Kidney (tissue), 13 donors: ENCODE measurements at regions not wholly inside any gene's neighbourhood (a gene's known extent, or its start where the extent isn't known, plus 50 kb on each side); places are given as distances from the start of the nearest gene placed in this dataset.
"Not testable (repeated sequence)": the region's sequence is repeated elsewhere in the genome, so short reads cannot be mapped to it uniquely, and the experiment has no call there.

Experiments used
- DNase-seq, 5 donors: peaks; one replicate each; pipeline ENCODE4 v3.0.0-alpha.2; 2013 to 2020
- FAIRE-seq: peaks from 2 replicates; lab custom pipeline; 2012; peaks lifted over from hg19 to GRCh38; lab: Jason Lieb, UNC
- H3K27ac ChIP-seq, 2 donors: one replicate each; pipeline ENCODE4 v1.7.0; 2013; ENCODE audit warnings: low read depth in 2 of 2, low read length in 2 of 2, inconsistent platforms in 1 of 2
- H3K27me3 ChIP-seq: one replicate; pipeline ENCODE4 v1.7.1; 2013; ENCODE audit warnings: low read length, inconsistent platforms; ENCODE audit not compliant: control insufficient read depth, insufficient read depth
- H3K36me3 ChIP-seq, 3 donors: one replicate each; pipeline versions ENCODE4 v1.7.0 to v1.7.1; 2013; ENCODE audit warnings: low read length in 3 of 3, control low read depth in 1 of 3, inconsistent platforms in 1 of 3; ENCODE audit not compliant: insufficient read depth in 3 of 3, control insufficient read depth in 2 of 3
- H3K4me1 ChIP-seq, 3 donors: one replicate each; pipeline versions ENCODE4 v1.7.0 to v1.7.1; 2013; ENCODE audit warnings: low read length in 3 of 3, inconsistent platforms in 1 of 3, low read depth in 1 of 3; ENCODE audit not compliant: control insufficient read depth in 2 of 3, insufficient read depth in 2 of 3
- H3K4me3 ChIP-seq, 3 donors: one replicate each; pipeline versions ENCODE4 v1.7.0 to v1.8.1; 2013; ENCODE audit warnings: low read length in 3 of 3, control low read depth in 1 of 3, inconsistent platforms in 1 of 3
- H3K9ac ChIP-seq, 3 donors: one replicate each; pipeline versions ENCODE4 v1.7.0 to v1.7.1; 2013; ENCODE audit warnings: low read length in 3 of 3, control low read depth in 1 of 3, inconsistent platforms in 1 of 3
- H3K9me3 ChIP-seq, 3 donors: one replicate each; pipeline versions ENCODE4 v1.7.0 to v1.7.1; 2013; ENCODE audit warnings: low read length in 3 of 3, control low read depth in 1 of 3, inconsistent platforms in 1 of 3; ENCODE audit not compliant: control insufficient read depth in 2 of 3, insufficient read depth in 1 of 3
- intact Hi-C: fragments of 100-400 bp; cut with DNase I; formaldehyde crosslinking; loops from one replicate; pipeline ENCODE4 v1.11.1; 2022
- TF ChIP-seq, protein P1 (sequence below): IDR thresholded peaks from 3 replicates; pipeline ENCODE4 v1.5.1; 2012; ENCODE audit warnings: mild to moderate bottlenecking, moderate library complexity, borderline replicate concordance; ENCODE audit not compliant: insufficient read depth; ENCODE audit errors: extremely low read depth
- donor health status: control.
- donor health status: control.
- donor health status: control.
- donor health status: control.
- donor health status: control.
- donor health status: DM: yes; HTN: yes; CAD: no.
- donor health status: Normal renal cell carcinoma (clear cell type).

DNA sequence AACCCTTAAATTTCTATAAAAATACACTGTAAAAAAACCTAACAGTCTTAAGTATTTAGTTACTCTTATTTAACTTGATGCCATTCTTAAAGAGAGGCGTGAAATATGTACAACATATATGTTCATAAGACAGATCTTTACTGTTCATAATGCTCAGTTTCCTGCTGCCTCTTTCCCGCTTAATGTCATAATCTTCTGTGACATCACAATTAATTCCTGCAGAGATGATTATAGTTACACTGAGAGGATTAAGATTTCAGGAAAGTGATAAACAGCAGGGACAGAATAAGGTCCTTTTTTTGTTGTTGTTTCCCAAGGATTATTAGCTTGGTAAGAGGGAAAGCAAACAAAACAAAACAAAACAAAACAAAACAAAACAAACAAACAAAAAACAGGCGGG lies 801.4 kb downstream of the FLRT2 start:
- no peak for DNase-seq
- Histone ChIP-seq H3K9ac (no peak overlapping the region), H3K9me3 (no peaks in the 10 kb centered on the region), H3K4me1 (no peaks in the 10 kb centered on the region), H3K27ac (no peak overlapping the region), H3K4me3 (no peak overlapping the region), H3K27me3 (no peaks in the 10 kb centered on the region), H3K36me3 (no peaks in the 10 kb centered on the region)
- intact Hi-C loops = no loop called here
- TF ChIP-seq, protein P1, sequence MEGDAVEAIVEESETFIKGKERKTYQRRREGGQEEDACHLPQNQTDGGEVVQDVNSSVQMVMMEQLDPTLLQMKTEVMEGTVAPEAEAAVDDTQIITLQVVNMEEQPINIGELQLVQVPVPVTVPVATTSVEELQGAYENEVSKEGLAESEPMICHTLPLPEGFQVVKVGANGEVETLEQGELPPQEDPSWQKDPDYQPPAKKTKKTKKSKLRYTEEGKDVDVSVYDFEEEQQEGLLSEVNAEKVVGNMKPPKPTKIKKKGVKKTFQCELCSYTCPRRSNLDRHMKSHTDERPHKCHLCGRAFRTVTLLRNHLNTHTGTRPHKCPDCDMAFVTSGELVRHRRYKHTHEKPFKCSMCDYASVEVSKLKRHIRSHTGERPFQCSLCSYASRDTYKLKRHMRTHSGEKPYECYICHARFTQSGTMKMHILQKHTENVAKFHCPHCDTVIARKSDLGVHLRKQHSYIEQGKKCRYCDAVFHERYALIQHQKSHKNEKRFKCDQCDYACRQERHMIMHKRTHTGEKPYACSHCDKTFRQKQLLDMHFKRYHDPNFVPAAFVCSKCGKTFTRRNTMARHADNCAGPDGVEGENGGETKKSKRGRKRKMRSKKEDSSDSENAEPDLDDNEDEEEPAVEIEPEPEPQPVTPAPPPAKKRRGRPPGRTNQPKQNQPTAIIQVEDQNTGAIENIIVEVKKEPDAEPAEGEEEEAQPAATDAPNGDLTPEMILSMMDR = no peak
- FAIRE-seq = no peak

DNA sequence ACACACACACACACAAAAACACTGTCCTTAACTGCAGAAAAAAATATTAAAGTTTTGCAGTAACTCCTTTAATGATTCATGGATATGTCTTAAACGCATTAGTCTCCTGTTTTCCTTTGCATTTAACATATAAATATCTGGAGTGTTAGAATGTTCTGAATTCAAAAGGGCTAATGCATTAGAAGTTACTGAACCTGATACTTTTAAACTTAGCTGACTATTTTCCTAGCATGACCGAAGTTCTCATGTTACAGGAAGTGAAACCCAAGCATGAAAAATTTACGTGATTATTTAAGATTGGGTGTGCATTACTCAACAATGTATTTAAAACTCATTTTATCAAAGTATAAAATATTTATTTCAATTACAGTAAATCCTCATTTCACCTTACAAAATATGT lies 791.2 kb downstream of the FLRT2 start:
- no peaks in the 10 kb centered on the region for H3K36me3 ChIP-seq
- FAIRE-seq (peak; percentile 66), DNase-seq (peak in 2 of 5 donors; percentile 58 to 59)
- H3K9me3 ChIP-seq = no peaks in the 10 kb centered on the region
- H3K27ac ChIP-seq = no peak overlapping the region
- H3K27me3 ChIP-seq = no peaks in the 10 kb centered on the region
- H3K4me1 ChIP-seq = no peaks in the 10 kb centered on the region
- TF ChIP-seq, protein P1 = no peak
- no peak overlapping the region for H3K9ac ChIP-seq
- intact Hi-C loops = no loop called here
- H3K4me3 ChIP-seq = no peak overlapping the region

DNA sequence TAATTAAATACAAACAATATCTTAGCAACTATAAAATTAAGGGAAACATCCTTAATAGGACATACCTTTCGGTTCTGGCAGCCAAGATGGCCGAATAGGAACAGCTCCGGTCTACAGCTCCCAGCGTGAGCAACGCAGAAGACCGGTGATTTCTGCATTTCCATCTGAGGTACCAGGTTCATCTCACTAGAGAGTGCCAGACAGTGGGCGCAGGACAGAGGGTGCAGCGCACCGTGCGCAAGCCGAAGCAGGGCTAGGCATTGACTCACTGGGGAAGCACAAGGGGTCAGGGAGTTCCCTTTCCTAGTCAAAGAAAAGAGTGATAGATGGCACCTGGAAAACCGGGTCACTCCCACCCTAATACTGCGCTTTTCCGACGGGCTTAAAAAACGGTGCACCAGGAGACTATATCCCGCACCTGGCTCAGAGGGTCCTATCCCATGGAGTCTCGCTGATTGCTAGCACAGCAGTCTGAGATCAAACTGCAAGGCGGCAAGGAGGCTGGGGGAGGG lies 782.3 kb downstream of the FLRT2 start:
- H3K9ac ChIP-seq, H3K4me3 ChIP-seq, H3K4me1 ChIP-seq, DNase-seq, H3K27ac ChIP-seq, H3K36me3 ChIP-seq, FAIRE-seq, H3K9me3 ChIP-seq, intact Hi-C loops, H3K27me3 ChIP-seq: not testable (repeated sequence)

DNA sequence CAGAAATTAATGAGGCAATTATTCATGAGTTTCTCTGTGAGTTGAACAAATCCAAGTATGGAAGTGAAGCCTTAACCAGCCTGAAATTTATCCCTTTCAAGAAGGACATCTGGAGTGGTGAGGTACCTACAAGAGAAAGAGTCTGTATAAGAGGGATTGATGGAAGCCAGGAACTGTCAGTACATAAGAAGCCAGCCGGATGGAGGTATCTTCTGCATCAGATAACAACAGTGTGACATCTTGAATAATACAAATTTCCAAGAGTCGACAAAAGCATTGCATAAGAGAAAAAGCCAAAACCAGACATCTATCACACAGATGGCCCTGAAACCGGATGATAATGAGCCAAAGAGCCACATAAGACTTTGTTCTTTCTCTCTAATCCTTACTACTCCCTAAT lies 781.2 kb downstream of the FLRT2 start:
- H3K36me3 ChIP-seq = no peaks in the 10 kb centered on the region
- no peak overlapping the region for H3K4me3 ChIP-seq
- FAIRE-seq = no peak
- no peak overlapping the region for H3K27ac ChIP-seq
- intact Hi-C loops = no loop called here
- no peak overlapping the region for H3K9ac ChIP-seq
- TF ChIP-seq, protein P1 = no peak
- no peaks in the 10 kb centered on the region for H3K4me1 ChIP-seq
- peaks cover 0 to 3% (median 2%) of the 10 kb centered on the region in 3 donors for H3K9me3 ChIP-seq
- H3K27me3 ChIP-seq = no peaks in the 10 kb centered on the region
- no peak for DNase-seq
